K562 (cell line): ENCODE measurements at regions not wholly inside any gene's neighbourhood (a gene's known extent, or its start where the extent isn't known, plus 50 kb on each side); places are given as distances from the start of the nearest gene placed in this dataset.

Experiments
- BCL6 ChIP-seq: fragments of 250-450 bp; sonication (Bioruptor Pico); IDR thresholded peaks from 2 replicates; pipeline ENCODE4 v1.4.0; 2020
- FUS ChIP-seq: fragments of 200-400 bp; formaldehyde crosslinking; optimal IDR thresholded peaks from 2 replicates; pipeline ENCODE3; 2017; ENCODE audit warnings: low read depth, low read length
- GATA2 ChIP-seq: sonication (generic); formaldehyde crosslinking; IDR thresholded peaks from 2 replicates; pipeline ENCODE4 v1.4.0; 2020; ENCODE audit warnings: mild to moderate bottlenecking, missing genetic modification reagents
- HNRNPUL1 ChIP-seq: fragments of 200-400 bp; formaldehyde crosslinking; IDR thresholded peaks from 2 replicates; pipeline ENCODE4 v1.6.1; 2017; ENCODE audit warnings: low read length
- MED1 ChIP-seq: sonication (generic); formaldehyde crosslinking; IDR thresholded peaks from 2 replicates; pipeline ENCODE4 v1.8.1; 2023; ENCODE audit warnings: missing genetic modification reagents, borderline replicate concordance
- NELFE ChIP-seq: IDR thresholded peaks from 2 replicates; pipeline ENCODE4 v1.6.1; 2011; ENCODE audit warnings: mild to moderate bottlenecking; ENCODE audit not compliant: insufficient read depth, insufficient read length
- PCBP2 ChIP-seq: fragments of 200-400 bp; formaldehyde crosslinking; IDR thresholded peaks from 2 replicates; pipeline ENCODE4 v1.6.1; 2018; ENCODE audit warnings: low read length, low read depth, mild to moderate bottlenecking, moderate library complexity; ENCODE audit not compliant: poor library complexity, severe bottlenecking
- PML ChIP-seq: IDR thresholded peaks from 2 replicates; pipeline ENCODE4 v1.6.1; 2012; ENCODE audit warnings: low read length, inconsistent platforms
- PYGO2 ChIP-seq: fragments of 450-650 bp; IDR thresholded peaks from 2 replicates; pipeline ENCODE4 v1.6.1; 2016; ENCODE audit warnings: mild to moderate bottlenecking, missing genetic modification characterization, moderate library complexity, missing compliant biosample characterization
- RB1 ChIP-seq: fragments of 450-650 bp; IDR thresholded peaks from 2 replicates; pipeline ENCODE4 v1.6.1; 2017; ENCODE audit warnings: low read depth, mild to moderate bottlenecking
- RBBP5 ChIP-seq: fragments of 200-600 bp; sonication (generic); IDR thresholded peaks from 2 replicates; pipeline ENCODE4 v1.6.1; 2012; ENCODE audit warnings: borderline replicate concordance, mild to moderate bottlenecking, low read length, control low read depth, inconsistent platforms; ENCODE audit not compliant: insufficient read depth, poor library complexity, severe bottlenecking
- RBM22 ChIP-seq: fragments of 200-400 bp; formaldehyde crosslinking; IDR thresholded peaks from 2 replicates; pipeline ENCODE4 v1.6.1; 2018; ENCODE audit warnings: low read length, low read depth; ENCODE audit not compliant: poor library complexity, severe bottlenecking
- SAFB ChIP-seq: fragments of 200-400 bp; formaldehyde crosslinking; IDR thresholded peaks from 2 replicates; pipeline ENCODE4 v1.6.1; 2017; ENCODE audit warnings: low read depth, low read length, borderline replicate concordance
- SMC3 ChIP-seq: conservative IDR thresholded peaks from 2 replicates; pipeline ENCODE4 v1.6.1; 2011; ENCODE audit warnings: low read depth, low read length, improper control_type of control experiment; ENCODE audit not compliant: insufficient read depth
- TBL1XR1 ChIP-seq, 2 experiments: IDR thresholded peaks; 2 replicates each; pipeline ENCODE4 v1.6.1; 2012; ENCODE audit warnings: improper control_type of control experiment in 2 of 2, low read length in 2 of 2, mild to moderate bottlenecking in 1 of 2
- ZBED1 ChIP-seq: IDR thresholded peaks from 2 replicates; pipeline ENCODE4 v1.6.1; 2014
- ZNF431 ChIP-seq: sonication (generic); formaldehyde crosslinking; IDR thresholded peaks from 2 replicates; pipeline ENCODE4 v1.8.0; 2022; ENCODE audit warnings: mild to moderate bottlenecking, missing genetic modification reagents
- TF ChIP-seq, protein P1 (sequence below): fragments of 250-450 bp; sonication (Bioruptor Pico); IDR thresholded peaks from 2 replicates; pipeline ENCODE4 v1.4.0; 2020; ENCODE audit warnings: borderline replicate concordance
- TF ChIP-seq, protein P2 (sequence below), 2 experiments: IDR thresholded peaks; 2 replicates each; pipeline ENCODE4 v1.6.1; 2012; ENCODE audit warnings: improper control_type of control experiment in 2 of 2, low read depth in 2 of 2, low read length in 2 of 2, borderline replicate concordance in 1 of 2
- TF ChIP-seq, protein P3 (sequence below): sonication (generic); formaldehyde crosslinking; IDR thresholded peaks from 2 replicates; pipeline ENCODE4 v1.8.0; 2022; ENCODE audit warnings: mild to moderate bottlenecking, missing genetic modification reagents
- TF ChIP-seq, protein P4 (sequence below): conservative IDR thresholded peaks from 2 replicates; pipeline ENCODE4 v1.6.1; 2011; ENCODE audit warnings: low read depth, mild to moderate bottlenecking, low read length; ENCODE audit not compliant: control insufficient read depth
- TF ChIP-seq, protein P5 (sequence below), 2 experiments: fragments of 450-650 bp in 1 of 2; sonication (generic) in 1 of 2; formaldehyde crosslinking; conservative IDR thresholded peaks; 2 replicates each; pipeline versions ENCODE4 v1.4.0 to v1.8.1; 2020 to 2022; ENCODE audit warnings: mild to moderate bottlenecking in 1 of 2, missing genetic modification reagents in 1 of 2

DNA sequence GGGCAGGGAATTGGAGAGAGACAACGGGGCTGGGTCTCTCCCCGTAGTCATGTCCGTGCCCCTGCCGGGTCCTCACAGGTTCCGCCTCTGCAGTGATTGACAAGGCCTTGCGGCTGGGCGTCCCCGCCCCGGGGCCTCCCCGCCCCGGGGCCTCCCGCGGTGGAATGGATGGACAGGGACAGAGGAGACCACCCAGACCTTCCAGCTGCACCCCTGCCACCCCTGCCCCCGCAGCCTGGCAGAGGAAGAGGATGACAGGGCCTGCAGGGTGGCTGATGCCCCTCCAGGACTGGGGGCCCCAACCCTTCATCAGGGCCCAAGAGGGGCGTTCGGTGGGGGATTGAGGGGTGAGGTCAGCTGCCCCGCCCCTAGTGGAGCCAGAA, 216.4 kb upstream of the CIBAR2 start (continued):
- TF ChIP-seq MED1 (CRISPR knock-in tag), result no peak
- no peak for TF ChIP-seq HNRNPUL1
- 0 out of 2 replicates have a peak, but pooled peaks have one; percentile 2 for TF ChIP-seq RB1
- TF ChIP-seq SMC3, result no peak
- no peak for TF ChIP-seq PCBP2
- TF ChIP-seq, protein P1, sequence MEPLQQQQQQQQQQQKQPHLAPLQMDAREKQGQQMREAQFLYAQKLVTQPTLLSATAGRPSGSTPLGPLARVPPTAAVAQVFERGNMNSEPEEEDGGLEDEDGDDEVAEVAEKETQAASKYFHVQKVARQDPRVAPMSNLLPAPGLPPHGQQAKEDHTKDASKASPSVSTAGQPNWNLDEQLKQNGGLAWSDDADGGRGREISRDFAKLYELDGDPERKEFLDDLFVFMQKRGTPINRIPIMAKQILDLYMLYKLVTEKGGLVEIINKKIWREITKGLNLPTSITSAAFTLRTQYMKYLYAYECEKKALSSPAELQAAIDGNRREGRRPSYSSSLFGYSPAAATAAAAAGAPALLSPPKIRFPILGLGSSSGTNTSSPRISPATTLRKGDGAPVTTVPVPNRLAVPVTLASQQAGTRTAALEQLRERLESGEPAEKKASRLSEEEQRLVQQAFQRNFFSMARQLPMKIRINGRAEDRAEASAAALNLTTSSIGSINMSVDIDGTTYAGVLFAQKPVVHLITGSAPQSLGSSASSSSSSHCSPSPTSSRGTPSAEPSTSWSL (CRISPR knock-in tag), result no peak
- no peak for TF ChIP-seq PML
- no peak for TF ChIP-seq BCL6 (CRISPR knock-in tag)
- TF ChIP-seq, protein P2, sequence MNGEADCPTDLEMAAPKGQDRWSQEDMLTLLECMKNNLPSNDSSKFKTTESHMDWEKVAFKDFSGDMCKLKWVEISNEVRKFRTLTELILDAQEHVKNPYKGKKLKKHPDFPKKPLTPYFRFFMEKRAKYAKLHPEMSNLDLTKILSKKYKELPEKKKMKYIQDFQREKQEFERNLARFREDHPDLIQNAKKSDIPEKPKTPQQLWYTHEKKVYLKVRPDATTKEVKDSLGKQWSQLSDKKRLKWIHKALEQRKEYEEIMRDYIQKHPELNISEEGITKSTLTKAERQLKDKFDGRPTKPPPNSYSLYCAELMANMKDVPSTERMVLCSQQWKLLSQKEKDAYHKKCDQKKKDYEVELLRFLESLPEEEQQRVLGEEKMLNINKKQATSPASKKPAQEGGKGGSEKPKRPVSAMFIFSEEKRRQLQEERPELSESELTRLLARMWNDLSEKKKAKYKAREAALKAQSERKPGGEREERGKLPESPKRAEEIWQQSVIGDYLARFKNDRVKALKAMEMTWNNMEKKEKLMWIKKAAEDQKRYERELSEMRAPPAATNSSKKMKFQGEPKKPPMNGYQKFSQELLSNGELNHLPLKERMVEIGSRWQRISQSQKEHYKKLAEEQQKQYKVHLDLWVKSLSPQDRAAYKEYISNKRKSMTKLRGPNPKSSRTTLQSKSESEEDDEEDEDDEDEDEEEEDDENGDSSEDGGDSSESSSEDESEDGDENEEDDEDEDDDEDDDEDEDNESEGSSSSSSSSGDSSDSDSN (IDR thresholded peaks at IDR 0.05; ENCODE audit: borderline replicate concordance in 1 of 2, low read depth in 2 of 2, low read length in 2 of 2), result no peak
- TF ChIP-seq NELFE, result no peak
- no peak for TF ChIP-seq RBM22
- TF ChIP-seq, protein P3, sequence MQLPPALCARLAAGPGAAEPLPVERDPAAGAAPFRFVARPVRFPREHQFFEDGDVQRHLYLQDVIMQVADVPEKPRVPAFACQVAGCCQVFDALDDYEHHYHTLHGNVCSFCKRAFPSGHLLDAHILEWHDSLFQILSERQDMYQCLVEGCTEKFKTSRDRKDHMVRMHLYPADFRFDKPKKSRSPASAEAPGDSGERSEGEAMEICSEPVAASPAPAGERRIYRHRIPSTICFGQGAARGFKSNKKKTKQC (CRISPR knock-in tag), result peak; percentile 74; the same call in 1 of the 2 replicates
- TF ChIP-seq TBL1XR1 (IDR thresholded peaks at IDR 0.05; ENCODE audit: low read length in 2 of 2), result no peak
- peak; percentile 35 for TF ChIP-seq RBBP5
- TF ChIP-seq PYGO2 (tag), result no peak
- no peak for TF ChIP-seq ZBED1
- TF ChIP-seq, protein P4, sequence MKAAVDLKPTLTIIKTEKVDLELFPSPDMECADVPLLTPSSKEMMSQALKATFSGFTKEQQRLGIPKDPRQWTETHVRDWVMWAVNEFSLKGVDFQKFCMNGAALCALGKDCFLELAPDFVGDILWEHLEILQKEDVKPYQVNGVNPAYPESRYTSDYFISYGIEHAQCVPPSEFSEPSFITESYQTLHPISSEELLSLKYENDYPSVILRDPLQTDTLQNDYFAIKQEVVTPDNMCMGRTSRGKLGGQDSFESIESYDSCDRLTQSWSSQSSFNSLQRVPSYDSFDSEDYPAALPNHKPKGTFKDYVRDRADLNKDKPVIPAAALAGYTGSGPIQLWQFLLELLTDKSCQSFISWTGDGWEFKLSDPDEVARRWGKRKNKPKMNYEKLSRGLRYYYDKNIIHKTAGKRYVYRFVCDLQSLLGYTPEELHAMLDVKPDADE, result no peak
- TF ChIP-seq, protein P5, sequence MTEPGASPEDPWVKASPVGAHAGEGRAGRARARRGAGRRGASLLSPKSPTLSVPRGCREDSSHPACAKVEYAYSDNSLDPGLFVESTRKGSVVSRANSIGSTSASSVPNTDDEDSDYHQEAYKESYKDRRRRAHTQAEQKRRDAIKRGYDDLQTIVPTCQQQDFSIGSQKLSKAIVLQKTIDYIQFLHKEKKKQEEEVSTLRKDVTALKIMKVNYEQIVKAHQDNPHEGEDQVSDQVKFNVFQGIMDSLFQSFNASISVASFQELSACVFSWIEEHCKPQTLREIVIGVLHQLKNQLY (CRISPR knock-in tag; conservative IDR thresholded peaks at IDR 0.05), result no peak
- no peak for TF ChIP-seq ZNF431 (CRISPR knock-in tag)
- no peak for TF ChIP-seq FUS
- TF ChIP-seq SAFB, result no peak
- TF ChIP-seq GATA2 (CRISPR knock-in tag), result no peak
